ENCODE measurements at regions not wholly inside any gene's neighbourhood (a gene's known extent, or its start where the extent isn't known, plus 50 kb on each side); places are given as distances from the start of the nearest gene placed in this dataset. TPM values are rescaled to one million over a fixed set of nuclear protein-coding genes. Genes with fewer than 3 reads are reported as not detected.
"Not testable (repeated sequence)": the region's sequence is repeated elsewhere in the genome, so short reads cannot be mapped to it uniquely, and the experiment has no call there.

GRCh38 chr4:4107411-4108107, 119.2 kb downstream of the OTOP1 start:
- H3K9me3 ChIP-seq (ENCODE audit: control insufficient read depth, insufficient read depth, low read length); POLR2A ChIA-PET; H3K27ac ChIP-seq (ENCODE audit: low read depth, low read length); H3K27me3 ChIP-seq (ENCODE audit: control insufficient read depth, insufficient read depth, low read length); DNase-seq (ENCODE audit: low read depth, low spot score): not testable (repeated sequence)
- CTCF ChIA-PET = interaction anchor here (1.0 kb wide), 1 partner anchor 9 kb away, joined by 4 read pairs; no protein-coding TSS in a partner anchor
- peak overlapping the region; percentile 51 for H3K4me3 ChIP-seq (ENCODE audit: low read depth, low read length)
- peak; percentile 50 for TF ChIP-seq CTCF (IDR thresholded peaks at IDR 0.05; ENCODE audit: low read depth, low read length)

- H3K9me3 ChIP-seq (ENCODE audit: control insufficient read depth, insufficient read depth, low read length); H3K4me3 ChIP-seq (ENCODE audit: low read depth, low read length); POLR2A ChIA-PET; H3K27ac ChIP-seq (ENCODE audit: low read depth, low read length); H3K27me3 ChIP-seq (ENCODE audit: control insufficient read depth, insufficient read depth, low read length); DNase-seq (ENCODE audit: low read depth, low spot score); CTCF ChIA-PET: not testable (repeated sequence)
These were observed 111.3 kb downstream of the OTOP1 start for GRCh38 chr4:4115381-4115780.

- POLR2A ChIA-PET; H3K9me3 ChIP-seq (ENCODE audit: control insufficient read depth, insufficient read depth, low read length); DNase-seq (ENCODE audit: low read depth, low spot score): not testable (repeated sequence)
These were observed 109.8 kb downstream of the OTOP1 start for GRCh38 chr4:4116901-4117300.

GRCh38 chr4:4134368-4134767, 92.4 kb downstream of the OTOP1 start:
- H3K4me3 ChIP-seq (ENCODE audit: low read depth, low read length); DNase-seq (ENCODE audit: low read depth, low spot score); POLR2A ChIA-PET; H3K9me3 ChIP-seq (ENCODE audit: control insufficient read depth, insufficient read depth, low read length); H3K27ac ChIP-seq (ENCODE audit: low read depth, low read length); H3K27me3 ChIP-seq (ENCODE audit: control insufficient read depth, insufficient read depth, low read length); CTCF ChIA-PET: not testable (repeated sequence)

More at GRCh38 chr4:4116901-4117300, 109.8 kb downstream of the OTOP1 start:
- H3K4me3 ChIP-seq (ENCODE audit: low read depth, low read length); H3K27me3 ChIP-seq (ENCODE audit: control insufficient read depth, insufficient read depth, low read length); H3K27ac ChIP-seq (ENCODE audit: low read depth, low read length): not testable (repeated sequence)
- CTCF ChIA-PET = interaction anchor here (1.5 kb wide), 1 partner anchor 10 kb away, joined by 4 read pairs; no protein-coding TSS in a partner anchor

- H3K27me3 ChIP-seq (ENCODE audit: control insufficient read depth, insufficient read depth, low read length); CTCF ChIA-PET; H3K9me3 ChIP-seq (ENCODE audit: control insufficient read depth, insufficient read depth, low read length); DNase-seq (ENCODE audit: low read depth, low spot score); H3K4me3 ChIP-seq (ENCODE audit: low read depth, low read length); H3K27ac ChIP-seq (ENCODE audit: low read depth, low read length); POLR2A ChIA-PET: not testable (repeated sequence)
These were observed 90.1 kb downstream of the OTOP1 start for GRCh38 chr4:4136621-4137020.

Small RNA genes lying in the stretch of these regions (small RNA-seq; reads per million reads assigned to genes)
- not detected for gene AC116562.3 (ENCODE audit: insufficient read length, low read depth)

Measured in AG04450 (cell line).